B cell (primary cell): ENCODE measurements at regions not wholly inside any gene's neighbourhood (a gene's known extent, or its start where the extent isn't known, plus 50 kb on each side); places are given as distances from the start of the nearest gene placed in this dataset.

Experiments used
- ATAC-seq: fragments of 200-7000 bp; cut with Tn5 transposase; one replicate; pipeline ENCODE4 v1.10.0; 2021; ENCODE audit warnings: low read depth, mild to moderate bottlenecking, moderate number of reproducible peaks, moderate library complexity
- CTCF ChIA-PET: fragments of 350-600 bp; sonication (Branson Sonifier 250); formaldehyde crosslinking; loops from one replicate; lab custom pipeline; 2021; ENCODE audit warnings: antibody characterized with exemption, inconsistent platforms; lab: Charles Lee
- POLR2A ChIA-PET: fragments of 350-600 bp; sonication (Branson Sonifier 250); formaldehyde crosslinking; loops from one replicate; lab custom pipeline; 2021; ENCODE audit warnings: antibody characterized with exemption; lab: Charles Lee
- DNase-seq: peaks from one replicate; pipeline ENCODE4 v3.0.0; 2013
- H2AFZ ChIP-seq: 2 replicates; pipeline ENCODE4 v1.6.1; 2012; ENCODE audit warnings: mild to moderate bottlenecking, low read depth, low read length; ENCODE audit not compliant: insufficient read depth, poor library complexity, severe bottlenecking
- H3K27ac ChIP-seq, 2 donors: 1 replicate in 1 of 2; 2 replicates in 1 of 2; pipeline ENCODE4 v1.5.1; 2012 to 2013; ENCODE audit warnings: low read length in 2 of 2, mild to moderate bottlenecking in 2 of 2, moderate library complexity in 1 of 2
- H3K27me3 ChIP-seq, 4 experiments: fragments of 200-600 bp in 1 of 4; sonication (generic) in 1 of 4; replicated peaks in 1 of 4; 1 replicate in 2 of 4; 2 replicates in 2 of 4; pipeline versions ENCODE4 v1.6.1 to v1.7.0; 2013 to 2016; ENCODE audit warnings: low read length in 3 of 4, mild to moderate bottlenecking in 2 of 4, mixed read lengths in 1 of 4, moderate library complexity in 1 of 4; ENCODE audit not compliant: insufficient read depth in 4 of 4, control insufficient read depth in 3 of 4; ENCODE audit errors: control extremely low read depth in 1 of 4
- H3K36me3 ChIP-seq, 2 experiments: replicated peaks in 1 of 2; 1 replicate in 1 of 2; 2 replicates in 1 of 2; pipeline versions ENCODE4 v1.6.1 to v1.7.1; 2013; ENCODE audit warnings: low read length in 1 of 2; ENCODE audit not compliant: insufficient read depth in 2 of 2, control insufficient read depth in 1 of 2; ENCODE audit errors: control extremely low read depth in 1 of 2, extremely low read depth in 1 of 2
- H3K4me1 ChIP-seq, 2 donors: fragments of 200-600 bp in 1 of 2; sonication (generic) in 1 of 2; 1 replicate in 1 of 2; 2 replicates in 1 of 2; pipeline versions ENCODE4 v1.5.1 to v1.6.1; 2013 to 2017; ENCODE audit warnings: low read length in 2 of 2; ENCODE audit not compliant: control insufficient read depth in 2 of 2, insufficient read depth in 2 of 2
- H3K4me2 ChIP-seq: replicated peaks from 2 replicates; pipeline ENCODE3; 2012; ENCODE audit warnings: mild to moderate bottlenecking, low read depth, low read length; ENCODE audit not compliant: poor library complexity, severe bottlenecking
- H3K4me3 ChIP-seq, 5 experiments: fragments of 200-600 bp in 1 of 5; sonication (generic) in 1 of 5; 1 replicate in 3 of 5; 2 replicates in 2 of 5; pipeline versions ENCODE4 v1.5.1 to v1.7.0; 2011 to 2016; ENCODE audit warnings: low read length in 4 of 5, mild to moderate bottlenecking in 4 of 5, low read depth in 2 of 5, control low read depth in 1 of 5, moderate library complexity in 1 of 5; ENCODE audit not compliant: insufficient read depth in 1 of 5; ENCODE audit errors: control extremely low read depth in 1 of 5, extremely low read depth in 1 of 5
- H3K79me2 ChIP-seq: fragments of 200-600 bp; sonication (generic); one replicate; pipeline ENCODE4 v1.6.0; 2016; ENCODE audit warnings: low read length; ENCODE audit not compliant: control insufficient read depth, insufficient read depth
- H3K9ac ChIP-seq: fragments of 200-600 bp; sonication (generic); 2 replicates; pipeline ENCODE4 v1.6.1; 2017; ENCODE audit warnings: mild to moderate bottlenecking, low read length, moderate library complexity
- H3K9me3 ChIP-seq, 3 donors: one replicate each; pipeline versions ENCODE4 v1.6.1 to v1.7.1; 2013; ENCODE audit warnings: low read length in 2 of 3; ENCODE audit not compliant: control insufficient read depth in 2 of 3, insufficient read depth in 1 of 3; ENCODE audit errors: control extremely low read depth in 1 of 3
- H4K20me1 ChIP-seq: 2 replicates; pipeline ENCODE4 v1.6.0; 2012; ENCODE audit warnings: mild to moderate bottlenecking, low read length; ENCODE audit not compliant: insufficient read depth, control insufficient read depth, poor library complexity, severe bottlenecking
- H3K27ac Mint-ChIP-seq: one replicate; pipeline ENCODE4 v1.8.0; 2021; ENCODE audit warnings: mixed read lengths
- H3K27me3 Mint-ChIP-seq: one replicate; pipeline ENCODE4 v1.8.0; 2021; ENCODE audit warnings: mixed read lengths
- H3K4me1 Mint-ChIP-seq: one replicate; pipeline ENCODE4 v1.8.0; 2021; ENCODE audit warnings: mixed read lengths
- H3K4me3 Mint-ChIP-seq: one replicate; pipeline ENCODE4 v1.8.0; 2021; ENCODE audit warnings: mixed read lengths
- H3K9me3 Mint-ChIP-seq: one replicate; pipeline ENCODE4 v1.8.0; 2022; ENCODE audit warnings: mixed read lengths; ENCODE audit not compliant: insufficient read depth
- CTCF ChIP-seq: fragments of 200-600 bp; IDR thresholded peaks from one replicate; pipeline ENCODE4 v1.8.0; 2022; ENCODE audit warnings: antibody characterized with exemption, mild to moderate bottlenecking
- EZH2 ChIP-seq: IDR thresholded peaks from 2 replicates; pipeline ENCODE4 v1.6.1; 2012; ENCODE audit warnings: borderline replicate concordance, low read depth, mild to moderate bottlenecking, moderate library complexity, low read length; ENCODE audit not compliant: insufficient read depth, poor library complexity, severe bottlenecking
- WGBS: methylation state at CpG from one replicate; pipeline ENCODE4 v1.1.5; 2013; ENCODE audit warnings: missing lambda C conversion rate; ENCODE audit not compliant: insufficient coverage; 5-methylcytosine and 5-hydroxymethylcytosine counted together
- intact Hi-C: fragments of 100-400 bp; cut with micrococcal nuclease; formaldehyde crosslinking; loops from one replicate; pipeline ENCODE4 v1.10.0; 2022

GRCh38 chr11:32005786-32006416 lies 85.0 kb upstream of the RCN1 start:
- WGBS: 100% methylated on average over 8 of the region's 13 CpGs
- no peak overlapping the region for H3K4me2 ChIP-seq
- H3K4me3 Mint-ChIP-seq: no peak overlapping the region
- DNase-seq (no peak), ATAC-seq (no peak)
- no peaks in the 10 kb centered on the region for H4K20me1 ChIP-seq
- no peaks in the 10 kb centered on the region for H3K9me3 Mint-ChIP-seq
- no peaks in the 10 kb centered on the region for H3K79me2 ChIP-seq
- peaks cover 0 to 5% (median 0%) of the 10 kb centered on the region in 3 donors for H3K9me3 ChIP-seq
- H3K27ac Mint-ChIP-seq: no peak overlapping the region
- no peak overlapping the region for H3K9ac ChIP-seq
- intact Hi-C loops: no loop called here
- no peaks in the 10 kb centered on the region for H3K36me3 ChIP-seq
- H3K27ac ChIP-seq: no peak overlapping the region
- H3K27me3 ChIP-seq: peaks cover 0 to 7% (median 2%) of the 10 kb centered on the region in 4 experiments
- peaks cover 39% of the 10 kb centered on the region for H3K27me3 Mint-ChIP-seq
- no peak overlapping the region for H2AFZ ChIP-seq
- TF ChIP-seq CTCF: no peak
- TF ChIP-seq EZH2: no peak
- ChIA-PET CTCF (interaction anchor here (0.5 kb wide), 1 partner anchor 12 kb away, joined by 3 read pairs; no protein-coding TSS in a partner anchor), POLR2A (no interaction called here)
- no peaks in the 10 kb centered on the region for H3K4me1 ChIP-seq
- no peak overlapping the region for H3K4me3 ChIP-seq
- no peaks in the 10 kb centered on the region for H3K4me1 Mint-ChIP-seq

GRCh38 chr11:32003335-32003734 lies 87.5 kb upstream of the RCN1 start:
- TF ChIP-seq EZH2 (no peak), CTCF (no peak)
- no peaks in the 10 kb centered on the region for H4K20me1 ChIP-seq
- ATAC-seq (no peak), DNase-seq (no peak)
- H3K36me3 ChIP-seq: no peaks in the 10 kb centered on the region
- H3K27ac ChIP-seq: no peak overlapping the region
- ChIA-PET POLR2A (no interaction called here), CTCF (no interaction called here)
- no peak overlapping the region for H3K4me2 ChIP-seq
- peaks cover 19% of the 10 kb centered on the region for H3K27me3 Mint-ChIP-seq
- intact Hi-C loops: no loop called here
- no peaks in the 10 kb centered on the region for H3K4me1 Mint-ChIP-seq
- H3K4me3 Mint-ChIP-seq: no peak overlapping the region
- H3K4me1 ChIP-seq: no peaks in the 10 kb centered on the region
- peaks cover 0 to 5% (median 0%) of the 10 kb centered on the region in 3 donors for H3K9me3 ChIP-seq
- H3K27me3 ChIP-seq: peaks cover 0 to 2% (median 0%) of the 10 kb centered on the region in 4 experiments
- H3K79me2 ChIP-seq: no peaks in the 10 kb centered on the region
- WGBS: 80% methylated on average over 9 of the region's 9 CpGs
- no peak overlapping the region for H3K9ac ChIP-seq
- H3K4me3 ChIP-seq: no peak overlapping the region
- H2AFZ ChIP-seq: no peak overlapping the region
- no peaks in the 10 kb centered on the region for H3K9me3 Mint-ChIP-seq
- no peak overlapping the region for H3K27ac Mint-ChIP-seq
